GM18858 (cell line): ENCODE measurements at regions not wholly inside any gene's neighbourhood (a gene's known extent, or its start where the extent isn't known, plus 50 kb on each side); places are given as distances from the start of the nearest gene placed in this dataset.
"Not testable (repeated sequence)": the region's sequence is repeated elsewhere in the genome, so short reads cannot be mapped to it uniquely, and the experiment has no call there.

Experiments
- ATAC-seq: cut with Tn5 transposase; IDR thresholded peaks from one replicate; pipeline ENCODE4 v1.9.1; 2021; ENCODE audit not compliant: unreplicated experiment

- ATAC-seq = no peak
Measured at GRCh38 chr12:13570005-13570694, 373.6 kb downstream of the EMP1 start.

- no peak for ATAC-seq
Measured at GRCh38 chr12:13566292-13566691, 369.8 kb downstream of the EMP1 start.

GRCh38 chr12:13564266-13564810 lies 367.8 kb downstream of the EMP1 start:
- no peak for ATAC-seq

- ATAC-seq = no peak
Measured at GRCh38 chr12:13563743-13564125, 367.2 kb downstream of the EMP1 start.

- no peak for ATAC-seq
Measured at GRCh38 chr12:13562915-13563742, 366.6 kb downstream of the EMP1 start.

GRCh38 chr12:13561923-13562322 lies 365.4 kb downstream of the EMP1 start:
- ATAC-seq = no peak

GRCh38 chr12:13559318-13559978 lies 362.9 kb downstream of the EMP1 start:
- ATAC-seq = no peak

GRCh38 chr12:13552830-13553229 lies 356.3 kb downstream of the EMP1 start:
- ATAC-seq = no peak

GRCh38 chr12:13547283-13547682 lies 350.8 kb downstream of the EMP1 start:
- no peak for ATAC-seq

GRCh38 chr12:13546231-13546630 lies 349.7 kb downstream of the EMP1 start:
- no peak for ATAC-seq

- ATAC-seq = no peak
Measured at GRCh38 chr12:13539051-13539450, 342.5 kb downstream of the EMP1 start.

GRCh38 chr12:13538136-13538535 lies 341.6 kb downstream of the EMP1 start:
- ATAC-seq = no peak

GRCh38 chr12:13537623-13538022 lies 341.1 kb downstream of the EMP1 start:
- ATAC-seq = peak; percentile 56

- peak; percentile 97 for ATAC-seq
Measured at GRCh38 chr12:13536219-13536910, 339.8 kb downstream of the EMP1 start.

GRCh38 chr12:13534645-13535398 lies 338.3 kb downstream of the EMP1 start:
- ATAC-seq = no peak

GRCh38 chr12:13534242-13534641 lies 337.7 kb downstream of the EMP1 start:
- no peak for ATAC-seq

GRCh38 chr12:13530966-13531365 lies 334.4 kb downstream of the EMP1 start:
- ATAC-seq = no peak

GRCh38 chr12:13526185-13526921 lies 329.8 kb downstream of the EMP1 start:
- ATAC-seq = not testable (repeated sequence)

GRCh38 chr12:13523536-13524307 lies 327.2 kb downstream of the EMP1 start:
- ATAC-seq = no peak
